HG03095 (cell line): ENCODE measurements at regions not wholly inside any gene's neighbourhood (a gene's known extent, or its start where the extent isn't known, plus 50 kb on each side); places are given as distances from the start of the nearest gene placed in this dataset.

Experiments
- ATAC-seq: cut with Tn5 transposase; IDR thresholded peaks from one replicate; pipeline ENCODE4 v1.9.1; 2021; ENCODE audit warnings: moderate library complexity; ENCODE audit not compliant: unreplicated experiment

DNA sequence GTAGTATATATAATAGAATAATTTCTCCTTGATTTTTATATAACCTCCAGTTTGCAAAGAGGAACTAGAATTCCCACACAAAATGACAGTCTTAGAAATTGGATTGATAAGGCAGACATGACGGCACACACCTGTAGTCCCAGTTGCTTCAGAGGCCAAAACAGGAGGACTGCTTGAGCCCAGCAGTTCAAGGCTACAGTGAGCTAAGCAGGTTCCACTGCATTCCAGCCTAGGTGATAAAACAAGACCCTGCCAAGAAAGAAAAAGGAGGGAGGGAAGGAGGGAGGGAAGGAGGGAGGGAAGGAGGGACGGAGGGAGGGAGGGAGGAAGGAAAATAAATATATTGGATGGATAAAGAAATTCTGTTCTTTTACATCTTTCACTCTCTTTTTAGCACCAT lies 77.6 kb upstream of the SASH1 start:
- ATAC-seq, result no peak

DNA sequence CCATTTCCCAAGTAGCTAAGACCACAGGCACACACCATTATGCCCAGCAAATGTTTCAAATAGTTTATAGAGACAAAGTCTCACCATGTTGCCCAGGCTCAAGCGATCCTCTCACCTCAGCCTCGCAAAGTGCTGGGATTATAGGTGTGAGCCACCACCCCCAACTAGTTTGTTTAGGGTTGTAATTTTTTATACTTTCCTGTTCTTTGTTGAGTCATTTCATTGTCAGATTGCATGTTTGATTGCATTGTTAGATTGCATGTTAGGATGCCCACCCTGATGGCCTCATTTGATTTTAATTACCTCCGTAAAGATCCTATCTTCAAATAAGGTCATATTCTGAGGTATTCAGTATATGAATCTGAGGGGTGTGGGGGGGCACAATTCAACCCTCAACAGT lies 73.3 kb upstream of the SASH1 start:
- no peak for ATAC-seq

GRCh38 chr6:148271711-148272439 lies 70.8 kb upstream of the SASH1 start:
- no peak for ATAC-seq

GRCh38 chr6:148272597-148272996 lies 70.0 kb upstream of the SASH1 start:
- ATAC-seq, result no peak

GRCh38 chr6:148273962-148274752 lies 68.5 kb upstream of the SASH1 start:
- ATAC-seq, result no peak

- ATAC-seq, result no peak
Observed at GRCh38 chr6:148274809-148275208, 67.8 kb upstream of the SASH1 start.

GRCh38 chr6:148285205-148285604 lies 57.4 kb upstream of the SASH1 start:
- ATAC-seq, result no peak

DNA sequence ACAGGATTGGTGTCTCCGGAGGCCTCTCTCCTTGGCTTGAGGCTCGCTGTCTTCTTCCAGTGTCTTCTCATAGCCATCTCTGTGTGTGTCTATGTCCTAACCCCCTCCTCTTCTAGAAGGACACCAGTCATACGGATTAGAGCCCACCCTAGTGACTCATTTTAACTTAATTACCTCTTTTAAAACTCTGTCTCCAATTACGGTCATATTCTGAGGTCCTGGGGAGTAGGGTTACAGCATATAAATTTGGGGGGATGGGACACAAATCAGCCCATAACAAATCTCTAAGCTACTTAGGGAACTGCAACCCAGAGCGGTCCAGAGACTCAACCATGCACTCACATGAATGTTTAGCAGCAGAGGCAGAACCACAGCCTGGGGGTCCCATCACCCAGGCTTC lies 56.1 kb upstream of the SASH1 start:
- ATAC-seq, result no peak

DNA sequence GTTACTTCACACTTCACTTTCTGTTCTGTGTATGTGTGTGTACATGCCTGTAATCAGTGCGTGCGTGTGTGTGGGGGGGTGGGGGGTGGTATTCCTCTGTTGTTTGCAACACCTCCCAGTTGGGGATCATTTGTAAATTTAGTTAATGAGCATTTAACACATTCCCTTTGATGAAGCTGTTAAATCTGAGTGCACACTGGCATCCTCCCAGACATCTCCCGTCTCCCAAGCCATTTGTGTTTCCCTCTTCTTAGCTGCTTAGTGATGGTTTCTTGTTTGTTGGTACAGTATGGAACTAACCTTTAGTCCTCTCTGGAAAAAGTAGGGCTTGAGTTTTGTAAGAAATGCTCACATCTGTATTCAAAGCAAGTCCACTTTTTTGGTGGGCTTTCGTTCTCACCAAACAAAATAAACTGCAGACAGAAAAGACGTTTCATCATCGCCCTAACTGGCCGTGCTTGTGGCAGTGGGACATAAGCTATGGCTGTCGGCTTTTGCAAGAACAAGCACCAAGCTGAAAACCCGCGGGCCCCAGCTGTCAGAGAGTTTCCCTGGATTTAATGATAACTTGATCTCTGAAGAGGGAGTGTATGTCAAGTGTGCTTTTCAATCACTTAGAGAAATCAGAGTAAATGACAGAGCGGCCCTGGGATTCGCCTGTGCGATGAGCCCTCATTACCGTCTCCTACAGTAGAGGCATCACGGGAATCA lies 54.9 kb upstream of the SASH1 start:
- no peak for ATAC-seq

- no peak for ATAC-seq
Observed at GRCh38 chr6:148288541-148288940, 54.1 kb upstream of the SASH1 start.

- no peak for ATAC-seq
Observed at GRCh38 chr6:148289153-148289552, 53.5 kb upstream of the SASH1 start.

- no peak for ATAC-seq
Observed at GRCh38 chr6:148291876-148292275, 50.8 kb upstream of the SASH1 start.
